ENCODE measurements at regions not wholly inside any gene's neighbourhood (a gene's known extent, or its start where the extent isn't known, plus 50 kb on each side); places are given as distances from the start of the nearest gene placed in this dataset.

GRCh38 chr5:97427235-97427634, 244.2 kb upstream of the RIOK2 start:
- no peak for DNase-seq
- dilution Hi-C loops (cut with HindIII; ENCODE audit: low sequenced_read_pairs, unreplicated experiment), result no loop called here
- no peaks in the 10 kb centered on the region for H4K20me1 ChIP-seq (ENCODE audit: insufficient read depth, low read length)
- H3K4ac ChIP-seq (ENCODE audit: low read depth, low read length), result no peak overlapping the region
- H3K18ac ChIP-seq (ENCODE audit: low read depth, low read length), result no peak overlapping the region
- H2BK120ac ChIP-seq (ENCODE audit: low read depth, low read length), result no peak overlapping the region
- TF ChIP-seq NFE2L2 (IDR thresholded peaks at IDR 0.05; ENCODE audit: low read depth, low read length) (no peak), RFX5 (IDR thresholded peaks at IDR 0.05; ENCODE audit: low read depth, low read length) (no peak), CHD1 (IDR thresholded peaks at IDR 0.05; ENCODE audit: low read depth, low read length) (no peak), ELK1 (IDR thresholded peaks at IDR 0.05; ENCODE audit: borderline replicate concordance, low read depth, low read length) (no peak), CEBPB (IDR thresholded peaks at IDR 0.05; ENCODE audit: low read depth, low read length) (no peak), POLR2A (IDR thresholded peaks at IDR 0.05; ENCODE audit: low read depth, low read length) (no peak), RAD21 (IDR thresholded peaks at IDR 0.05; ENCODE audit: low read length) (no peak), MXI1 (IDR thresholded peaks at IDR 0.05; ENCODE audit: borderline replicate concordance, low read depth, low read length) (no peak), SMC3 (IDR thresholded peaks at IDR 0.05; ENCODE audit: low read depth, low read length) (no peak), FOS (IDR thresholded peaks at IDR 0.05; ENCODE audit: low read depth, low read length) (no peak), MAFK (IDR thresholded peaks at IDR 0.05; ENCODE audit: low read depth, low read length) (no peak), MAZ (IDR thresholded peaks at IDR 0.05; ENCODE audit: borderline replicate concordance, low read depth, low read length) (no peak), RCOR1 (IDR thresholded peaks at IDR 0.05; ENCODE audit: insufficient replicate concordance, low read length) (no peak), BHLHE40 (IDR thresholded peaks at IDR 0.05; ENCODE audit: low read depth, low read length) (no peak)
- TF ChIP-seq, protein P1, sequence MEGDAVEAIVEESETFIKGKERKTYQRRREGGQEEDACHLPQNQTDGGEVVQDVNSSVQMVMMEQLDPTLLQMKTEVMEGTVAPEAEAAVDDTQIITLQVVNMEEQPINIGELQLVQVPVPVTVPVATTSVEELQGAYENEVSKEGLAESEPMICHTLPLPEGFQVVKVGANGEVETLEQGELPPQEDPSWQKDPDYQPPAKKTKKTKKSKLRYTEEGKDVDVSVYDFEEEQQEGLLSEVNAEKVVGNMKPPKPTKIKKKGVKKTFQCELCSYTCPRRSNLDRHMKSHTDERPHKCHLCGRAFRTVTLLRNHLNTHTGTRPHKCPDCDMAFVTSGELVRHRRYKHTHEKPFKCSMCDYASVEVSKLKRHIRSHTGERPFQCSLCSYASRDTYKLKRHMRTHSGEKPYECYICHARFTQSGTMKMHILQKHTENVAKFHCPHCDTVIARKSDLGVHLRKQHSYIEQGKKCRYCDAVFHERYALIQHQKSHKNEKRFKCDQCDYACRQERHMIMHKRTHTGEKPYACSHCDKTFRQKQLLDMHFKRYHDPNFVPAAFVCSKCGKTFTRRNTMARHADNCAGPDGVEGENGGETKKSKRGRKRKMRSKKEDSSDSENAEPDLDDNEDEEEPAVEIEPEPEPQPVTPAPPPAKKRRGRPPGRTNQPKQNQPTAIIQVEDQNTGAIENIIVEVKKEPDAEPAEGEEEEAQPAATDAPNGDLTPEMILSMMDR (conservative IDR thresholded peaks at IDR 0.05; ENCODE audit: low read depth, low read length), result no peak
- TF ChIP-seq, protein P2, sequence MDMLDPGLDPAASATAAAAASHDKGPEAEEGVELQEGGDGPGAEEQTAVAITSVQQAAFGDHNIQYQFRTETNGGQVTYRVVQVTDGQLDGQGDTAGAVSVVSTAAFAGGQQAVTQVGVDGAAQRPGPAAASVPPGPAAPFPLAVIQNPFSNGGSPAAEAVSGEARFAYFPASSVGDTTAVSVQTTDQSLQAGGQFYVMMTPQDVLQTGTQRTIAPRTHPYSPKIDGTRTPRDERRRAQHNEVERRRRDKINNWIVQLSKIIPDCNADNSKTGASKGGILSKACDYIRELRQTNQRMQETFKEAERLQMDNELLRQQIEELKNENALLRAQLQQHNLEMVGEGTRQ (IDR thresholded peaks at IDR 0.05; ENCODE audit: low read depth, low read length), result no peak
- no peak overlapping the region for H3K4me2 ChIP-seq (ENCODE audit: low read depth, low read length)
- no peak overlapping the region for H2AFZ ChIP-seq (replicated peaks; ENCODE audit: low read length, poor library complexity)
- no peak overlapping the region for H4K91ac ChIP-seq (ENCODE audit: insufficient read depth, low read depth, low read length)
- intact Hi-C loops (cut with micrococcal nuclease), result loop anchor here (5.0 kb wide), 1 partner anchor 1400 kb away; no protein-coding TSS in a partner anchor
- H2AK5ac ChIP-seq (ENCODE audit: low read depth, low read length), result no peak overlapping the region
- CTCF ChIA-PET, result interaction anchor here (1.3 kb wide), 1 partner anchor 13 kb away, joined by 3 read pairs; no protein-coding TSS in a partner anchor
- H3K36me3 ChIP-seq (ENCODE audit: control insufficient read depth, insufficient read depth, low read length), result no peaks in the 10 kb centered on the region
- in situ Hi-C loops (cut with MboI; ENCODE audit: low sequenced_read_pairs), result no loop called here
- no peak overlapping the region for H3K27ac ChIP-seq (ENCODE audit: insufficient read depth, low read length)
- H2BK20ac ChIP-seq (ENCODE audit: low read depth, low read length), result no peak overlapping the region
- H3K27me3 ChIP-seq (ENCODE audit: control insufficient read depth, insufficient read depth, low read length), result no peaks in the 10 kb centered on the region
- H3K79me1 ChIP-seq (ENCODE audit: low read depth in 1 of 2, low read length in 2 of 2), result no peaks in the 10 kb centered on the region
- no peak overlapping the region for H2AK9ac ChIP-seq (replicated peaks; ENCODE audit: low read depth, low read length, poor library complexity)
- H3K14ac ChIP-seq (replicated peaks; ENCODE audit: low read depth, low read length), result no peak overlapping the region
- no peaks in the 10 kb centered on the region for H3K4me1 ChIP-seq (ENCODE audit: control insufficient read depth, insufficient read depth, low read length)
- ATAC-seq (ENCODE audit: low read depth), result no peak
- H2BK15ac ChIP-seq (ENCODE audit: low read depth, low read length), result no peak overlapping the region
- no peak overlapping the region for H3K4me3 ChIP-seq (ENCODE audit: insufficient read depth, low read depth, low read length)
- H2BK5ac ChIP-seq (ENCODE audit: low read depth, low read length, poor library complexity, severe bottlenecking), result no peak overlapping the region
- no TSS peak for BruUV-seq (replicated peaks)
- H3K9ac ChIP-seq (ENCODE audit: low read depth, low read length), result no peak overlapping the region
- no CpG with 5 or more reads among the region's 2 CpGs for WGBS, 2 experiments (ENCODE audit: extremely low coverage in 2 of 2, insufficient read length in 1 of 2)
- POLR2A ChIA-PET (ENCODE audit: unreplicated experiment), result no interaction called here
- no peak overlapping the region for H3K56ac ChIP-seq (ENCODE audit: extremely low read depth, insufficient read depth, low read length)
- no peak overlapping the region for H4K8ac ChIP-seq (ENCODE audit: low read depth in 2 of 2, low read length in 2 of 2)
- H3K9me3 ChIP-seq (ENCODE audit: control insufficient read depth, insufficient read depth, low read length), result no peaks in the 10 kb centered on the region
- no peak overlapping the region for H3K23ac ChIP-seq (ENCODE audit: low read depth, low read length)
- no peak overlapping the region for H4K5ac ChIP-seq (ENCODE audit: low read depth, low read length)
- H3K9me1 ChIP-seq (ENCODE audit: insufficient read depth, low read length), result no peaks in the 10 kb centered on the region
